Cardiac fibroblast (primary cell): ENCODE measurements at regions not wholly inside any gene's neighbourhood (a gene's known extent, or its start where the extent isn't known, plus 50 kb on each side); places are given as distances from the start of the nearest gene placed in this dataset.

Experiments
- DNase-seq, 2 donors: peaks; one replicate each; pipeline versions ENCODE4 v3.0.0 to v3.0.0-alpha.2; 2010; ENCODE audit warnings: low read depth in 2 of 2
- H3K4me3 ChIP-seq, 2 donors: replicated peaks in 1 of 2; 1 replicate in 1 of 2; 2 replicates in 1 of 2; pipeline ENCODE4 v1.5.1; 2011; ENCODE audit warnings: low read depth in 2 of 2, low read length in 2 of 2, mild to moderate bottlenecking in 2 of 2, moderate library complexity in 1 of 2
- TF ChIP-seq, protein P1 (sequence below): IDR thresholded peaks from one replicate; pipeline ENCODE4 v1.5.1; 2011; ENCODE audit warnings: low read depth, mild to moderate bottlenecking, low read length, inconsistent platforms

DNA sequence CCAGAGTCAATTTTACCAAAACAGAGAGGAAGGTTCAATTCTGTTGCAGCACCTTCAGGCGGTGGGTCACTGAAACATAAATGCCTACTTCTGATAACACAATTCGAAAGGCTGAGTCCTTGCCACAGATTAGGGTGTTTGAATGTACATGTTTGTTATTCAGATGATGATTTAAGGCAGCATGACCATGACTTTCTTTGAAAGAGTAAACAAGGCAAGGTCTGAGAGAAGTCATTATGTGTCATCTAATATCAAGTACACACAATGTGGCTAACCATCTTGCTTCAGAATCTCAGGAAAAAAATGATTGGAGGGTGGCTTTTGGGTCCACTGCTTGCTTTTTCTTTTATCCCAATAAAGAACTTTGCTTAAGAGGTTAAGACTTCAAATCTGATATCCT, 457.5 kb downstream of the TAF11L14 start:
- no peak overlapping the region for H3K4me3 ChIP-seq
- TF ChIP-seq, protein P1, sequence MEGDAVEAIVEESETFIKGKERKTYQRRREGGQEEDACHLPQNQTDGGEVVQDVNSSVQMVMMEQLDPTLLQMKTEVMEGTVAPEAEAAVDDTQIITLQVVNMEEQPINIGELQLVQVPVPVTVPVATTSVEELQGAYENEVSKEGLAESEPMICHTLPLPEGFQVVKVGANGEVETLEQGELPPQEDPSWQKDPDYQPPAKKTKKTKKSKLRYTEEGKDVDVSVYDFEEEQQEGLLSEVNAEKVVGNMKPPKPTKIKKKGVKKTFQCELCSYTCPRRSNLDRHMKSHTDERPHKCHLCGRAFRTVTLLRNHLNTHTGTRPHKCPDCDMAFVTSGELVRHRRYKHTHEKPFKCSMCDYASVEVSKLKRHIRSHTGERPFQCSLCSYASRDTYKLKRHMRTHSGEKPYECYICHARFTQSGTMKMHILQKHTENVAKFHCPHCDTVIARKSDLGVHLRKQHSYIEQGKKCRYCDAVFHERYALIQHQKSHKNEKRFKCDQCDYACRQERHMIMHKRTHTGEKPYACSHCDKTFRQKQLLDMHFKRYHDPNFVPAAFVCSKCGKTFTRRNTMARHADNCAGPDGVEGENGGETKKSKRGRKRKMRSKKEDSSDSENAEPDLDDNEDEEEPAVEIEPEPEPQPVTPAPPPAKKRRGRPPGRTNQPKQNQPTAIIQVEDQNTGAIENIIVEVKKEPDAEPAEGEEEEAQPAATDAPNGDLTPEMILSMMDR, result no peak
- no peak for DNase-seq

DNA sequence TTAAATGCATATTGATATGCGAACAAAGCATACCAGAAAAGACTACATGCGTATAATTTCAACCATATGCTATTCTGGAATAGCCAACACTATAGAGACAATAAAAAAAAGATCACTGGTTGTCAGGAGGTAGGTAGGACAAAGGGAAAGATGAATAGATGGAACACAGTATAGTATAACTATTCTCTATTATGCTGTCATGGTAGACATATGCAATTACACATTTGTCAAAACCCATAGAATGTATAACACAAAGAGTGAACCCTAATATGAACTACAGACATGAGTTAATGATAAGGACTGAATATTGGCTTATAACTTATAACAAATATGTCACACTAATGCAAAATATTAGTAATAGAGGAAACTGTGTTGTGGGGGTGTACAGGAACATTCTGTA, 460.8 kb downstream of the TAF11L14 start:
- H3K4me3 ChIP-seq, result no peak overlapping the region
- TF ChIP-seq, protein P1, result no peak
- DNase-seq, result no peak

DNA sequence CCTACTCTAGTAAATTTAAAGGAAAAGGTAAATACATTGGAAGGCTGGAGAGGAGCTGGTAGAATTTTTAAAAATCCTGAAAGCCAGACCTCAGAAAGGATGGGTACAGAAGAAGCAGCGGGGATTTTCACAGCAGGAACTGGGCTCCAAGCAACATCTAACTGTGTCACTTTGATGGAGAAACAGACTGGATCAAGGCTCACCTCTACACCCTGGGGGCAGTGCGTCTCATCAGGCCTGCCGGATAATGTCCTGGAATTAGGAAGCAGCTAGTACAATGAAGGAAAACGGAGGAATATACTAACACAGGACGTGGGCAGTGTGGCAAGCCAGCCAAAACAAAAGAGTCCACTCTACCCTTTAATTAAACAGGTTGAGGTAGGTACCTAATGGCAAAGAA, 463.6 kb downstream of the TAF11L14 start:
- TF ChIP-seq, protein P1, result no peak
- no peak overlapping the region for H3K4me3 ChIP-seq
- no peak for DNase-seq

DNA sequence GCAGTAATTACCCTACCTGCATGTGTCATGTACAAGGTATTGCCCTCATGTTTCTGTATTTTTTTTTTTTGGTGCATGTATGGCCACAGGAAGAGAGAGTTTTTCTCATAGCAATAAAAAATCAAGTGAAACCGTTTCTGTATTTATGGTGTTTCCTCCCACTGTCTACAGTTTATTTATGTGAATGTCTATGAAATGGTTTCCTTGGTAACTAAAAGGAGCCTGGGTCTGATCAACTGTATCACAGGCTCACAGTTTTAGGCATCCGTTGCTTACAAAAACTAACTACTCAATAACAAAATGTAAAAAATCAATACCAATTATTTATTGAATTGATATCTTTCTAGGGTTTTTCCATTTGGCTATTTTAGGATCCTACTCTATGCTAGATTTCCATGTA, 464.4 kb downstream of the TAF11L14 start:
- TF ChIP-seq, protein P1, result no peak
- H3K4me3 ChIP-seq, result no peak overlapping the region
- no peak for DNase-seq

DNA sequence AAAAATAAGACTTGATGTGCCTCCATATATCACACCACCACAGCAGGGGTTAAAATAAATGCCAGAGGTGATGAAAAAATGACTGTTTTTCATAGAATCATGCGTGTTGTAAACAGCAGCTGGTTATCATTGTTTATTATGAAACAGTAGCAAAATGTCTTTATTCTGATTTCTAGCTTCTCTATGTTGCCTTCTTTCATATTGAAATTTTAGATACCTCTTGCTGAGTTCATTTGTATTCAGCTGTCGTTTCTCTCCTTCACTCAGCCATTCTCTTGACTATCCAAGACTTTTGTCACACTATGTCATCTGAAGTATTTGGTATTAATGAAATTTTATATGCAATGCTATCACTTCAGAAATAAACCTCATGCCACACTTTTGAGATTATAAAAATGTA, 465.0 kb downstream of the TAF11L14 start:
- H3K4me3 ChIP-seq, result no peak overlapping the region
- no peak for DNase-seq
- TF ChIP-seq, protein P1, result no peak

DNA sequence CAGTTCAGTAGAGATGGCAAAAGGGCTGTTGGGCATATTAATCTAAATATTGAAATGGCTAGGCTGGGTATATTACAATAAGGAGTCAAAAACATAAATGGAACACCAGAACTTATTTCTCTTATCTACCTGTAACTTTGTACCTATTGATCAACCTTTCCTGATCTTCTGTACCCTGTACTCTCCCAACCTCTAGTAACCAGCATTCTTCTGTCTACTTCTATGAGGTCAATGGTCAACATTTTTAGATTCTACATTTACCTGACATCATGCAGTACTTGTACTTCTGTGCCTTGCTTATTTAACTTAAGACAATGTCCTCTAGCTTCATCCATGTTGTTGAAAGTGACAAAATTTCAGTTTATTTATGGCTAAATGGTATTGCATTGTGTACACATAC, 467.3 kb downstream of the TAF11L14 start:
- DNase-seq, result no peak
- H3K4me3 ChIP-seq, result no peak overlapping the region
- TF ChIP-seq, protein P1, result no peak

DNA sequence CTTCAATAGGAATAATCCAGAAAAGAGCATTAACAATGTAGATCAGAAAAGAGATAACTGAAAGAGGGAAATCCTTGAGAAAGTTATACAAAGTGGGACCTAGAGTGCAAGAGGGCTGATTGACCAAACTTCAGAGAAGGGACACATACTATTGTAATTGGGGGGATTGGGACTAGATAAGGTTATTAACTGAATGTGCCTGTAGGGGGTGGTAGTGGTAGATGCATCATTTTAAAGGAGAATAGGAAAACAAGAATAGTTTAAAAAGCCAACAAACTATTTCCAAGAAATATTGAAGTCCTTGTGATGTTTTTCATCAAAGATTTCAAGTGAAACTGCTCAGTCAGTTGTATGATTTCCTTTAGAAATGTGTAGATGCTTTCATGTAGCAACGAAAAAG, 468.5 kb downstream of the TAF11L14 start:
- no peak for DNase-seq
- TF ChIP-seq, protein P1, result no peak
- H3K4me3 ChIP-seq, result no peak overlapping the region
